SU-DHL-6 (cell line): ENCODE measurements at regions not wholly inside any gene's neighbourhood (a gene's known extent, or its start where the extent isn't known, plus 50 kb on each side); places are given as distances from the start of the nearest gene placed in this dataset.

Source experiments
- CTCF ChIP-seq: fragments of 200-600 bp; sonication (generic); IDR thresholded peaks from one replicate; pipeline ENCODE4 v1.5.1; 2017; ENCODE audit warnings: antibody characterized with exemption, mild to moderate bottlenecking, low read length, moderate library complexity; ENCODE audit not compliant: insufficient read depth, poor library complexity, severe bottlenecking
- EZH2phosphoT487 ChIP-seq: fragments of 200-600 bp; sonication (generic), shearing (Covaris generic); conservative IDR thresholded peaks from 2 replicates; pipeline ENCODE4 v1.6.1; 2018; ENCODE audit warnings: mild to moderate bottlenecking, antibody characterized with exemption, low read length, moderate library complexity, mixed read lengths

GRCh38 chr3:173336261-173336660 is 61.3 kb upstream of the NLGN1 start:
- TF ChIP-seq CTCF = no peak
- no peak for TF ChIP-seq EZH2phosphoT487
